ENCODE measurements at regions not wholly inside any gene's neighbourhood (a gene's known extent, or its start where the extent isn't known, plus 50 kb on each side); places are given as distances from the start of the nearest gene placed in this dataset.

- TF ChIP-seq CTCF (IDR thresholded peaks at IDR 0.05) = no peak
- TF ChIP-seq POLR2AphosphoS5 (IDR thresholded peaks at IDR 0.05; ENCODE audit: insufficient read depth in 1 of 2, low read depth in 1 of 2) = no peak
These were observed 453.9 kb upstream of the FSIP2 start for GRCh38 chr2:185284696-185285095.

All from vagina (tissue), 2 donors.